ENCODE measurements at regions not wholly inside any gene's neighbourhood (a gene's known extent, or its start where the extent isn't known, plus 50 kb on each side); places are given as distances from the start of the nearest gene placed in this dataset.

DNA sequence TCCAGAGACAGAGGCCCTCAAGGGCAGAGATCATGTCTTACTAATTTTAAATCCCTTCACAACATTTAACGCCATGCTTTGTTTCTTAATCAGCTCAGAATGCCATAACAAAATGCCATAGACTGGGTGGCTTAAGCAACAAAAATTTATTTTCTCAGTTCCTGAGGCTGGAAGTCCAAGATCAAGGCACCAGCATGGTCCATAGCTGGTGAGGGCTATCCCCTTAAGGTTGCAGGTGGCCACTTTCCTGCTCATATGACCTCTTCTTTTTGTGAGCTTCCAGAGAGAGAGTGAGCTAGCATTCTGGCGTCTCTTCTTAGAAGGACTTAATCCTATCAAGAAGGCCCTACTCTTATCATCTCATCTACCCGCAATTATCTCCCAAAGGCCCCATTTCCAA is 470.3 kb downstream of the ZNF608 start:
- no peaks in the 10 kb centered on the region for H3K4me1 ChIP-seq (ENCODE audit: control insufficient read depth, insufficient read depth, low read length)
- H3K36me3 ChIP-seq (ENCODE audit: control insufficient read depth in 2 of 2, insufficient read depth in 2 of 2, low read length in 2 of 2) = no peaks in the 10 kb centered on the region
- H3K9me3 ChIP-seq (ENCODE audit: control insufficient read depth in 2 of 2, low read length in 2 of 2) = no peaks in the 10 kb centered on the region
- H3K4me3 ChIP-seq (ENCODE audit: low read length in 2 of 2) = no peak overlapping the region
- no peak overlapping the region for H3K27ac ChIP-seq (ENCODE audit: low read length)
- no peaks in the 10 kb centered on the region for H3K27me3 ChIP-seq (ENCODE audit: control insufficient read depth in 1 of 2, insufficient read depth in 2 of 2, low read length in 2 of 2)
- H3K9ac ChIP-seq (ENCODE audit: low read length in 2 of 2) = no peak overlapping the region

DNA sequence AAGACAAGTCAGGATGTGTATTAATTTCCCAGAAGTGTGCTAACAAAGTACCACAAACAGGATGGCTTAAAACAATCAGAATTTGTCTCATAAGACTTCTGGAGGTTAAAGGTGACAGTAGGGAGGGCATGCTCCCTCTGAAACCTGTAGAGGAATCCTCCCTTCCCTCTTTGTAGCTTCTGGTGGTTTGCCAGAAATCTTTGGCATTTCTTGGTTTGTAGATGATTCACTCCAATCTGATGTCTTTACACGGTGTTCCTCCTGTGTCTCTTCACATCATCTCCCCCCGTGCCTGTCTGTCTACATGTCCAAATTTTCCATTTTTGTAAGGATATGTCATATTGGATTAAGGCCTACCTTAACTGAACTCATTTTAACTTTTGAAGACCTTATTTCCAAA is 471.5 kb downstream of the ZNF608 start:
- H3K36me3 ChIP-seq (ENCODE audit: control insufficient read depth in 2 of 2, insufficient read depth in 2 of 2, low read length in 2 of 2) = no peaks in the 10 kb centered on the region
- H3K4me3 ChIP-seq (ENCODE audit: low read length in 2 of 2) = no peak overlapping the region
- H3K27me3 ChIP-seq (ENCODE audit: control insufficient read depth in 1 of 2, insufficient read depth in 2 of 2, low read length in 2 of 2) = no peaks in the 10 kb centered on the region
- H3K9ac ChIP-seq (ENCODE audit: low read length in 2 of 2) = no peak overlapping the region
- H3K4me1 ChIP-seq (ENCODE audit: control insufficient read depth, insufficient read depth, low read length) = no peaks in the 10 kb centered on the region
- H3K27ac ChIP-seq (ENCODE audit: low read length) = no peak overlapping the region
- no peaks in the 10 kb centered on the region for H3K9me3 ChIP-seq (ENCODE audit: control insufficient read depth in 2 of 2, low read length in 2 of 2)

DNA sequence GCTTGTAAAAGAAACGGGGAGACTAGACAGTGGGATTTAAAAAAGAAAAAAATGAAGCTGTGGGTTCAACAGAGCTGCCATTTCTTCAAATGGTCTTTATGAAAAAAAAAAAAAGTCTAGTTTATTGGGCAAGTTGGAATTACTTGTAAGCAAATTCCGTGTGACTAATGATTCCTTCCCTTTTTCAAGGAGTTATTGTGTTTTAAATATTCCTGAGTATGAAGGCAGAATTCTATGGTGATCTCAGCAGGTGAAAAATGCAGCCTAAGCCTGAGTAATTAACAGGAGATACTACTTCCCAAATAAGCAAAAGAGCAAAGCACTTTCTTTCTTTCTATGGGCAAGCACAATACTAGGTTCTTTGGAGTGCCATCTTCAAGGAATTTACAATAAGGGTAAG is 481.9 kb downstream of the ZNF608 start:
- H3K27ac ChIP-seq (ENCODE audit: low read length) = no peak overlapping the region
- peaks cover 4% of the 10 kb centered on the region for H3K4me1 ChIP-seq (ENCODE audit: control insufficient read depth, insufficient read depth, low read length)
- H3K9me3 ChIP-seq (ENCODE audit: control insufficient read depth in 2 of 2, low read length in 2 of 2) = no peaks in the 10 kb centered on the region
- no peaks in the 10 kb centered on the region for H3K36me3 ChIP-seq (ENCODE audit: control insufficient read depth in 2 of 2, insufficient read depth in 2 of 2, low read length in 2 of 2)
- no peak overlapping the region for H3K9ac ChIP-seq (ENCODE audit: low read length in 2 of 2)
- no peaks in the 10 kb centered on the region for H3K27me3 ChIP-seq (ENCODE audit: control insufficient read depth in 1 of 2, insufficient read depth in 2 of 2, low read length in 2 of 2)
- H3K4me3 ChIP-seq (ENCODE audit: low read length in 2 of 2) = no peak overlapping the region

DNA sequence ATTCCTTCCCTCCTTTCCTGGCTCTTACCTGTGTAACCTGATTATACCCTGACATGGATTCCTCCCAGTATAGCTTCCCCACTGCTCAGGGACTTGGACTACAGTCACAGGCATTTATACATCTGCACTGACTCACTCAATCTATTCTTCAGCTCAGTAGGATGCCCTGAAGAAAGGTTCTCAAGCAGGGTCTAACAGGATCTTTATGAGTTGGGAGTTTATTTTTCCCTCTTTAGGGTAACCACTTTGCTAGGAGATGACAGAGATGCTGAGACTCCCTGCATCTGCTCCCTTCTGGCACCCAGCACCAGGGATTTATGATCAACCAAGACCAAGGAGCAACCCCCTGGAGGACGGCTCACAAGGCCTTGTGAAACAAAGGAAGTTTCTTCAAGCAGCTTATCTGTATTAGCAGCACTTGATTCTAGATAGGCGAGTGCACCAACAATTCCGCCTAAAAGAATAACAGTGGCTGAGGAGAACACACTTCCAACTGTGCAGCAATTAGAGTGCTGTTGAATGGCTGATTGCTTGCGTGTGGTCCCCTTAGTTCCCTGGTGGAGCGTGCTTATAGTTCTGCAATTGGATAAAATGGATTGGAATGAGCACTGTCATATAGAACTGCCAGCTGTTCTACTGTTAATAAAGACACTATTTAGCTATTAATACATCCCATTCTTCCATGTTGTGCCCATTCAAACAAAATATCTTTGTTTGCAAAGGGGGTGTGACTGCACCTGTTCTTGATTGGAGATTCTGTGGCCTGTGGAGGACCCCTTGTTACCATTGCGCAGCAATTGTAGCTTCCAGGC is 482.6 kb downstream of the ZNF608 start:
- H3K27ac ChIP-seq (ENCODE audit: low read length) = no peak overlapping the region

DNA sequence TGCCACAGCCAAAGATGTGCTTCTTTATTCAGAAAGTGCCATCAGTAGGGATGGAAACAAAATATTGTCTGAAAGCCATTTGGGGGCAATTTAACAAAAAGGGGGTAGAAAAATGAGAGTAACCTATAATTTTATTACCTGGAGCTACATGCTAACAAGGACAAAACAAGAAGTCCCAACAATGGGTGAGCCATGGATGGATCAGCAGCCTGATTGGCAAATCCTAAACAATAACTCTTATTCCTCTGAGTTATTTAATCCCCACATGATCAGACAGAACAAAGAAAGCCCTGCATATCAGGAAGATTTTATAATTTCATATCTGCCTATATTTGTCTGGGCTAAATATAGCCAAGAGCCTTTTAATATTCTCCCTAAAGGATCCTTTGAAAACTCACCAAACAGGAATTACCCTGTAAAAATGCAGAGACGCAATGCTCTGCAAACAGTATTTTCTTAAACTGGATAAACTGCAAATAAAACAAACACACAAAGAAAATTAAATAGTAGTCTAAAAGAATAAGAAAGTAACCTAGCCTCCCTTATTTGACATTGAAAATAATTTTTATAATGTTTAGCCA is 483.4 kb downstream of the ZNF608 start:
- no peaks in the 10 kb centered on the region for H3K9me3 ChIP-seq (ENCODE audit: control insufficient read depth in 2 of 2, low read length in 2 of 2)
- H3K27ac ChIP-seq (ENCODE audit: low read length) = no peak overlapping the region
- H3K4me3 ChIP-seq (ENCODE audit: low read length in 2 of 2) = no peak overlapping the region
- no peak overlapping the region for H3K9ac ChIP-seq (ENCODE audit: low read length in 2 of 2)
- peaks cover 4% of the 10 kb centered on the region for H3K4me1 ChIP-seq (ENCODE audit: control insufficient read depth, insufficient read depth, low read length)
- no peaks in the 10 kb centered on the region for H3K27me3 ChIP-seq (ENCODE audit: control insufficient read depth in 1 of 2, insufficient read depth in 2 of 2, low read length in 2 of 2)
- no peaks in the 10 kb centered on the region for H3K36me3 ChIP-seq (ENCODE audit: control insufficient read depth in 2 of 2, insufficient read depth in 2 of 2, low read length in 2 of 2)

More for the DNA sequence above, 482.6 kb downstream of the ZNF608 start:
- peaks cover 4% of the 10 kb centered on the region for H3K4me1 ChIP-seq (ENCODE audit: control insufficient read depth, insufficient read depth, low read length)
- no peak overlapping the region for H3K9ac ChIP-seq (ENCODE audit: low read length in 2 of 2)
- no peaks in the 10 kb centered on the region for H3K36me3 ChIP-seq (ENCODE audit: control insufficient read depth in 2 of 2, insufficient read depth in 2 of 2, low read length in 2 of 2)
- H3K9me3 ChIP-seq (ENCODE audit: control insufficient read depth in 2 of 2, low read length in 2 of 2) = no peaks in the 10 kb centered on the region
- H3K27me3 ChIP-seq (ENCODE audit: control insufficient read depth in 1 of 2, insufficient read depth in 2 of 2, low read length in 2 of 2) = no peaks in the 10 kb centered on the region
- H3K4me3 ChIP-seq (ENCODE audit: low read length in 2 of 2) = no peak overlapping the region

DNA sequence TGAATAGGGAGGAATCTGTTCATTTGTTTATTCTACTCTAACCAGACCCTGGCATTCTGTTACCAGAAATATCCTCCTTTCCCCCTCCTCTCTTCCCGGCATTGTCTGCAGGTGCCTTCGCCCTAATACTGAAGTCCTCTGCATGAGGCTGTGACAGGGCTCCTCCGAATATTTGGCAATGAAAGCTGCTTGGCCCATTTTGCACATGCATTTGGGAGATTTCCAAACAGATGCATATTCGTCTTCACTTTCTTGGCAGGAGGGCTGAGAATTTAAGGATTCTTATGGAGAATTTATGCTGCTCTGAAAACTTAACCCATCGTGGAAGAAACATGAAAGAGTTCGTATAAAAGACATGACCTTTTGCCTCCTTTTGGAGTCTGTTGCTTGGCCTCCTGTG is 484.0 kb downstream of the ZNF608 start:
- Histone ChIP-seq H3K27ac (ENCODE audit: low read length) (no peak overlapping the region), H3K9me3 (ENCODE audit: control insufficient read depth in 2 of 2, low read length in 2 of 2) (no peaks in the 10 kb centered on the region), H3K36me3 (ENCODE audit: control insufficient read depth in 2 of 2, insufficient read depth in 2 of 2, low read length in 2 of 2) (no peaks in the 10 kb centered on the region), H3K4me3 (ENCODE audit: low read length in 2 of 2) (no peak overlapping the region), H3K4me1 (ENCODE audit: control insufficient read depth, insufficient read depth, low read length) (peaks cover 4% of the 10 kb centered on the region), H3K27me3 (ENCODE audit: control insufficient read depth in 1 of 2, insufficient read depth in 2 of 2, low read length in 2 of 2) (no peaks in the 10 kb centered on the region), H3K9ac (ENCODE audit: low read length in 2 of 2) (no peak overlapping the region)

DNA sequence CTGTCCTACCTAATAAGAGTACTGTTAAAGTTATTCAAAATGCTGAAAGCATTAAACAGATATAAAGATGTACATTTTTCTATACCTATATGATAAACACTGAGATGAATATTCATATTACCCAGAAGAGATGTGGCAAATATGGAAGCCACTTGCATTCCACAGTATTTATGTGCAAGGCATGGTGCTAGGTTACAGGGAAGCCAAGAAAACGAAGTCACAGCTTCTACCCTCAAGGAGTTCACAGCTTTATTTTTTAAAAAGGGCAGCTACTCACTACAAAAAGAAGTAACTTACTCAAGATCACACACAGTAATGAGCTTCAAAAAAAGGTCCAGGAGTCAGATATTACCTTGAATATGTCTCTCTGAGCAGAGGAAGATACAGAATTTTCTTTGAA is 484.6 kb downstream of the ZNF608 start:
- no peaks in the 10 kb centered on the region for H3K27me3 ChIP-seq (ENCODE audit: control insufficient read depth in 1 of 2, insufficient read depth in 2 of 2, low read length in 2 of 2)
- no peaks in the 10 kb centered on the region for H3K36me3 ChIP-seq (ENCODE audit: control insufficient read depth in 2 of 2, insufficient read depth in 2 of 2, low read length in 2 of 2)
- H3K27ac ChIP-seq (ENCODE audit: low read length) = no peak overlapping the region
- H3K9ac ChIP-seq (ENCODE audit: low read length in 2 of 2) = no peak overlapping the region
- no peaks in the 10 kb centered on the region for H3K9me3 ChIP-seq (ENCODE audit: control insufficient read depth in 2 of 2, low read length in 2 of 2)
- H3K4me3 ChIP-seq (ENCODE audit: low read length in 2 of 2) = no peak overlapping the region
- H3K4me1 ChIP-seq (ENCODE audit: control insufficient read depth, insufficient read depth, low read length) = peaks cover 4% of the 10 kb centered on the region

DNA sequence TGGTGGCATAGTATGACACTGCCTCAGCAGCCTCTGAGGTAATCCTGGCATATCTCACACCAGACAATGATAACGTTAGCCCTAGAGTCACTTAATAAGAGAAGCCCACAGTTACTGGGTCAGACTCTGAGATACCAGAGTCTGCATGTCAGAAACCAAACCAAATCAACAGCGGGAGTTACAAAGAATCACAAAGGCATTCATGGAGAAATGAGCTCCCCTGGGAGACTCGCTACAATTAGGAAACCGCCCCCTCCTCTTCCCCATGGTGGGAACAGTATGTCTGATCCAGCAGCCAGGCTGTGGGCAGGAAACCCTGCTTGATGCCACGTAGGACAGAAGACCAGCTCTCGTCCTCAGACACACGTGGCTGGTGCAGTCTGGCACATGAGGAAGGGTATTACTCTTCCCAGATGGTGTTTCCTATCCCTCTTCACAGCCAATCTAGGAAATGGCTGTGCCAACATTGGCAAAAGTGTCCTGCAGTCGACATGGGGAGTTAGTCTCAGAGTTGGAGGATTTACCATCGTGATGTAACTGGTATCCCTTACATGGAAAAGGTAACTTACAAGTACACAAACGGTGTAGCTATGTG is 485.4 kb downstream of the ZNF608 start:
- Histone ChIP-seq H3K9me3 (ENCODE audit: control insufficient read depth in 2 of 2, low read length in 2 of 2) (no peaks in the 10 kb centered on the region), H3K4me1 (ENCODE audit: control insufficient read depth, insufficient read depth, low read length) (peaks cover 4% of the 10 kb centered on the region), H3K4me3 (ENCODE audit: low read length in 2 of 2) (no peak overlapping the region), H3K27ac (ENCODE audit: low read length) (no peak overlapping the region), H3K9ac (ENCODE audit: low read length in 2 of 2) (no peak overlapping the region), H3K36me3 (ENCODE audit: control insufficient read depth in 2 of 2, insufficient read depth in 2 of 2, low read length in 2 of 2) (no peaks in the 10 kb centered on the region), H3K27me3 (ENCODE audit: control insufficient read depth in 1 of 2, insufficient read depth in 2 of 2, low read length in 2 of 2) (no peaks in the 10 kb centered on the region)

DNA sequence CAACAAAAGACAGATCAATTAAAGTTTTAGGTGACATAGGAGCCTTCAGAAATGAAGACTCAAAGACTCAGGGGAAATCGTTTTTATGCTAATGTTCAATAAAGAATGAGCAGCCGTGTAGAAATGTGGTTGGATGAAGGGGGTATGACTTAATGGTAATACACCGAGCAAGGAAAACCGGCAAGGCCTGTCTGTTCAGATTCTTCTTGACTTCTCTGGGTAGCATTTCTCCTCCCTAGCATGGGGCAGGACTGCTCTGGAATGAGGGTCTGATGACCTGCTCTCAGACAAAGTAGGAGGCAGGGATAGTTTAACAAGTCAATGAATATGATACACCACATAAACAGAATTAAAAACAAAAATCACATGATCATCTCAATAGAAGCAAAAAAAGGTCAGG is 487.4 kb downstream of the ZNF608 start:
- Histone ChIP-seq H3K4me3 (ENCODE audit: low read length in 2 of 2) (no peak overlapping the region), H3K27me3 (ENCODE audit: control insufficient read depth in 1 of 2, insufficient read depth in 2 of 2, low read length in 2 of 2) (no peaks in the 10 kb centered on the region), H3K9ac (ENCODE audit: low read length in 2 of 2) (no peak overlapping the region), H3K27ac (ENCODE audit: low read length) (no peak overlapping the region), H3K36me3 (ENCODE audit: control insufficient read depth in 2 of 2, insufficient read depth in 2 of 2, low read length in 2 of 2) (no peaks in the 10 kb centered on the region), H3K4me1 (ENCODE audit: control insufficient read depth, insufficient read depth, low read length) (peaks cover 4% of the 10 kb centered on the region), H3K9me3 (ENCODE audit: control insufficient read depth in 2 of 2, low read length in 2 of 2) (no peaks in the 10 kb centered on the region)

DNA sequence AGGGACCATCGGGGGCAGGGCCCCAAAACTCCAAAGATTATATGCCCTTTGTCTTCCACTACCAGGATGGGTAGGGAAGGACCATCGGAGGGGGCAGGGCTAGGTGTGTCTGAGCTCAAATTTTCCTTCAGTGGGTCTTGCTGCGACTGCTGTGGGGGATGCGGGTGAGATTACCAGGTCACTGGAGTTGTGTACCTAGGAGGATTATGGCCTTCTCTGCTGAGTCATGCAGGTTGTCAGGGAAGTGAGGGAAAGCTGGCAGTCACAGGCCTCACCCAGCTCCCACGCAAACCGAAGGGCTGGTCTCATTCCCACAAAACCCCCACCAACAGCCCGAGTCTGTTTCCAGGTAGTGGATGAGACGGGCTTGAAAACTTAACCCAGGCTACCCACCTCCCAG is 489.4 kb downstream of the ZNF608 start:
- H3K9me3 ChIP-seq (ENCODE audit: control insufficient read depth in 2 of 2, low read length in 2 of 2) = no peaks in the 10 kb centered on the region
- no peaks in the 10 kb centered on the region for H3K27me3 ChIP-seq (ENCODE audit: control insufficient read depth in 1 of 2, insufficient read depth in 2 of 2, low read length in 2 of 2)
- no peaks in the 10 kb centered on the region for H3K4me1 ChIP-seq (ENCODE audit: control insufficient read depth, insufficient read depth, low read length)
- H3K9ac ChIP-seq (ENCODE audit: low read length in 2 of 2) = no peak overlapping the region
- H3K4me3 ChIP-seq (ENCODE audit: low read length in 2 of 2) = no peak overlapping the region
- no peaks in the 10 kb centered on the region for H3K36me3 ChIP-seq (ENCODE audit: control insufficient read depth in 2 of 2, insufficient read depth in 2 of 2, low read length in 2 of 2)
- no peak overlapping the region for H3K27ac ChIP-seq (ENCODE audit: low read length)

Data from stomach smooth muscle (tissue), 2 donors.